Activated T-cell treated with anti-CD3 and anti-CD28 coated beads for 24 hours (primary cell): ENCODE measurements at regions not wholly inside any gene's neighbourhood (a gene's known extent, or its start where the extent isn't known, plus 50 kb on each side); places are given as distances from the start of the nearest gene placed in this dataset.
A peak's percentile ranks its signal among the peaks of the same experiment; 100 is the strongest.

Experiments used
- DNase-seq: peaks from one replicate; pipeline ENCODE4 v3.0.0-alpha.2; 2020; ENCODE audit warnings: low read depth

GRCh38 chr14:96727980-96728717 is 69.0 kb upstream of the VRK1 start:
- DNase-seq, result no peak

- DNase-seq, result no peak
Measured at GRCh38 chr14:96729889-96730288, 67.3 kb upstream of the VRK1 start.

- no peak for DNase-seq
Measured at GRCh38 chr14:96730386-96730785, 66.8 kb upstream of the VRK1 start.

GRCh38 chr14:96734076-96734622 is 63.0 kb upstream of the VRK1 start:
- no peak for DNase-seq

GRCh38 chr14:96735526-96735925 is 61.7 kb upstream of the VRK1 start:
- no peak for DNase-seq

- DNase-seq, result no peak
Measured at GRCh38 chr14:96736439-96736838, 60.7 kb upstream of the VRK1 start.

GRCh38 chr14:96737881-96738280 is 59.3 kb upstream of the VRK1 start:
- no peak for DNase-seq

GRCh38 chr14:96739200-96739910 is 57.8 kb upstream of the VRK1 start:
- no peak for DNase-seq

GRCh38 chr14:96741151-96741977 is 55.8 kb upstream of the VRK1 start:
- DNase-seq, result peak; percentile 61

- no peak for DNase-seq
Measured at GRCh38 chr14:96744262-96744661, 52.9 kb upstream of the VRK1 start.

GRCh38 chr14:96745500-96746051 is 51.6 kb upstream of the VRK1 start:
- DNase-seq, result no peak

GRCh38 chr14:96746101-96746500 is 51.1 kb upstream of the VRK1 start:
- no peak for DNase-seq

GRCh38 chr14:96747006-96747405 is 50.2 kb upstream of the VRK1 start:
- DNase-seq, result no peak
